Left cardiac atrium (tissue), 4 donors: ENCODE measurements at regions not wholly inside any gene's neighbourhood (a gene's known extent, or its start where the extent isn't known, plus 50 kb on each side); places are given as distances from the start of the nearest gene placed in this dataset.
"Not testable (repeated sequence)": the region's sequence is repeated elsewhere in the genome, so short reads cannot be mapped to it uniquely, and the experiment has no call there.

Source experiments
- ATAC-seq, 2 donors: fragments of 200-7000 bp; cut with Tn5 transposase; one replicate each; pipeline ENCODE4 v1.9.1; 2020; ENCODE audit warnings: mild to moderate bottlenecking in 2 of 2, moderate library complexity in 2 of 2
- DNase-seq: peaks from one replicate; pipeline ENCODE4 v3.0.0-alpha.2; 2020
- intact Hi-C, 2 donors: fragments of 100-400 bp; cut with DNase I; formaldehyde crosslinking; loops; one replicate each; pipeline versions ENCODE4 v1.14.1 to v1.15.1; 2022 to 2023
- donor health status: DM: no; HTN: yes; CAD: no.
- donor health status: DM: no; HTN: yes; CAD: no; lungs with severe emphysema.
- donor health status: DM: yes; HTN: yes; CAD: no.
- donor health status: Dilated cardiomyopathy.

DNA sequence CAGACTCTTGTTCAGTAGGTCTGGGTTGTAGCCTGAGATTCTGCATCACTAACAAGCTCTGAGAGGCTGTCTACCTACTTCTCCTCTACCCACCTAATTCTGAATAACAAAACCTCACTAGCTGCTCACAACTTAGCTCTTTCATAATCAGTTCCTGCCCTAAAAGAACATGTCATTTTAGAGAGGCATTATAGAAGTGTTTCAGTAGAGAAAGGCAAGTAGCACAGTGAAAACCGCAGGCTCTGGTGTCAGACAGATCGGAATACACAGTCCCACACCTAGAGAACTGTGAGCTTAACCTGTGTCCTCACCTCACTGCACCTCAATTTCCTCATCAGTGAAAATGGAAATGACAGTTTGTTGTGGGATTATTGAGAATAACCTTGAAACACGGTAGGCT, 1337.6 kb upstream of the TENM4 start:
- DNase-seq, result no peak
- intact Hi-C loops, result no loop called here
- ATAC-seq, result no peak

DNA sequence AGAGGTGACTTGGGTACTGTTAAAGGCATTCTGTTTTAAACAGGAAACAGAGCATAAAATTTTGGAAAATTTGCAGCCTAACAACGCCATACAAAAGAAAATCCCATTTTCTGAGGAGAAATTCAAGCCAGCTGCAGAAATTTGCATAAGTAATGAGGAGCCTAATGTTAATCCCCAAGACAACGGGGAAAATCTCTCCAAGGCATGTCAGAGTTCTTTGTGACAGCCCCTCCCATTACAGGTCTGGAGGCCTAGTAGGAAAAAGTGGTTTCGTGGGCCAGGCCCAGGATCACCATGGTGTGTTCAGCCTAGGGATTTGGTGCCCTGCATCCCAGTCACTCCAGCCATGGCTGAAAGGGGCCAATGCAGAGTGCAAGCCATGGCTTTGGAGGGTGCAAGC, 1333.1 kb upstream of the TENM4 start:
- ATAC-seq (no peak), DNase-seq (no peak)
- intact Hi-C loops, result no loop called here

DNA sequence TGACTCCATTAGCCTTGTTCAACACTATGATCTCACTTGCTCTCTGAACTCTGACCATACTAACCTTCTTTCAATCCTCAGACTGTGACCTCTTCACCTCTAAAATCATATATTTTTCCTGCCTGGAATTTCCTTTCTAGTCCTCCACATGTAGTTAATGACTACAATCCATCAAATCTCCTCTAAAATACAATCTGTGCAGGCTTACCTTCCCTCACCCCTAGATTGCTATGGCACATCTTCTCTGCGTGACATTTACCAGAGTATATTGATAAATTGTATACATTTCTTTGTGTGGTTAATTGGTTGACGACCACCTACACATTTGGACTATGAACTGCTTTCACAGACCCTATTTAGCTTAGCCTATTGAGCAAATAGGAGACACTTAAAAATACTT, 1330.2 kb upstream of the TENM4 start:
- intact Hi-C loops, result no loop called here
- DNase-seq (no peak), ATAC-seq (no peak)

DNA sequence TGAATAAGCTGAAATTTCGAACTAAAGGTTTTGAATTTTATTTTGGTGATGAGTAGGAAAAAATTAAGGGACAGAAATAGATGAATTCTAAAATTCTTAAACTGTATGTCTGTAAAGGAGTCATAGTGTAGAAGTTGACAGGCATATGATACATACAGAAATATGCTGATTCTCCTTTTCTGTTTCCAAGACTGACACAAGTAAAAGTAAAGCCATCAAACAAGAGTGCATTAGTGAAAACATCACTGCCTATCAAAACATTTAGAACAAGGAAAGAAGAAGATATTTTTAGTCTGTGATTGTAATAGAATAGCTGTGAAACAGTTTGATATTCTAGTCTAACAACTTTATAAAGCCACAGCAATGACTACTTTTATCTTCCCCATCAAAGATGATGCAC, 1318.0 kb upstream of the TENM4 start:
- intact Hi-C loops, result no loop called here
- ATAC-seq, result no peak
- DNase-seq, result no peak

DNA sequence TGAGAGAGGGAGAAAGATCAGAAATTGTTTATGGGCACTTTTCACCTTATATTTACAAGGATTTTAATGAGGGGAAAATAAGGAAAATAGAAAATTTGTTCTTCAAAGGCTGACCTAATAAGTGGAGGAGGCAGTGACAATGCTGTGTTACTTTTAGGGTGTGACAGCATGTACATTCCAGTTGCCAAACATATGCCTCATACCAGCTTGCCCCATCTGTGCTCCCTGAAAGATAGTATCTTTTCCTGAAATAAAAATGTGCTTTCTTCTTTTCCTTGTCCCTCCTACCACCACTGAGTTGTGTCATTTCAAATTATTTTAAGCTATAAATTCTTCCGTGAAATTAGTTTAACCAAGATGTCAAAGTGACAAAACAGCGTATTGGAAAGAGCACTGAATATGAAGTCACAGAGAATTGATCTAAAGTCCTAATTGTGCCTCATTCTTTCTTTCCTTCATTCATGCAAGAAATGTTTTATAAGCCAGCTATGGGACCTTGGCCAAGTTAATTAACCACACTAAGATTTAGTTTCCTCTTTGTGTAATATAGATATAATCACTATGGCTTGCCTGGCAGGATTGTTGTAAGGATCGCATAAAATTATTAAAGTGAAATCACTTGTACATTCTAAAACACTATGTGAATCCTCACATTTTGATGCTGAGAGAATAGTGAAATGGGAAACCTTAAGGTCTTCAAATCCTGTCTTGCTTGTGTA, 1307.5 kb upstream of the TENM4 start:
- intact Hi-C loops, result no loop called here
- DNase-seq, result no peak
- no peak for ATAC-seq

DNA sequence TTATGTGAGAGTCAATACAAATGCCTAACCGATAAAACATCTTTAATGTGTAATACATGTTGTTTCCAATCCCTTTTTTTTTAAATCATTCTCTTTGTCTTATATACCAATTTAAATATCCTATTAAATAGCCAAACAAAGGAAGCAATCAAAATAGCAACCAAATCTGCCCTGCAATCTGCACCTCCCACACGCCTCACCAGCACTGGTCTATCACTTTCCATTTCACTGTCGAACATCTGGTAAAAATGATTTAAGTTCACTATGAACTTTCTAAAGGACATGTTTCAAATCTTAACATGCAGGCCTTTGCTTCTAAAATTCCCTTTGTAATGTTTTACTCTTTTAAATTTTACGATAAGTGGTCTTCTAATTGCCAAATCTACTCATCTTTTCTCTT, 1305.5 kb upstream of the TENM4 start:
- no peak for ATAC-seq
- intact Hi-C loops, result no loop called here
- no peak for DNase-seq

DNA sequence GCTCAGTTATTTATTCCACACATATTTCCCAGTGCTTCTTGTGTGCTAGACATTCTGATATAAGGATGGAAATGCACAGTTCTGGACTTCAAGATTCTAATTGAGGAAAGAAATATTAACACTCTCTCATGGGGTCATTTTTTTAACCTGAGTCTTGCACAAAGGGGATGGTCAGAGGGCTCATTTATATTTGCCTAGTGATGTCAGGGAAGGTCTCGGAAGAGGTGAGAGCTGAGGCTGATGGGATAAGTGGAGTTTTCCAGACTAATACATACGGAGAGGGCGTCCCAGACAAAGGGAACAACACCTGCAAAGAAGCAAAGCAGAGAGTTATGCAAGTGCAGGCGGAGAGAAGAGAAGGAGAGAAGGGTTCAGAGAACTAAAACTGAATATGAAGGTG, 1304.6 kb upstream of the TENM4 start:
- intact Hi-C loops, result no loop called here
- no peak for ATAC-seq
- DNase-seq, result no peak

DNA sequence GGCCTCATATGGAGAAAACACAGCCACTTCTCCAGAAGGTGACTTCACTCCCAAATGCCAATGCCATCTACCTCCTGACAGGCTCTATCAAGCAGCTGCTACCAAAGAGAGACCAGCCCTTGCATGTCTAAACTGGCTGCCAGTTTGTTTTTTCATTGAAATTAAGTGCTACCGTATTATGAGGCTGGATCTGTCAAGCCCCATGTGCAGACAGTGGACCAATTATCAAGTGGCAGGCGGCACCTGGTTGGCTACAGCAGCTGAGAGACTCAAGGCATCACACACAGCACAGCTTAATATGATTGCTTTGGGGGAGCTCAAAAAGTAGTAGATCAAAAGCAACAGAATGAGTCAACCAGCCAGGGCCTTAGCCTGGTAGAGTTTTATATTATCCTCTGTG, 1293.0 kb upstream of the TENM4 start:
- no peak for DNase-seq
- intact Hi-C loops, result loop anchor here in 1 of 2 donors (10.0 kb wide), 1 partner anchor 251 kb away; no protein-coding TSS in a partner anchor
- no peak for ATAC-seq

DNA sequence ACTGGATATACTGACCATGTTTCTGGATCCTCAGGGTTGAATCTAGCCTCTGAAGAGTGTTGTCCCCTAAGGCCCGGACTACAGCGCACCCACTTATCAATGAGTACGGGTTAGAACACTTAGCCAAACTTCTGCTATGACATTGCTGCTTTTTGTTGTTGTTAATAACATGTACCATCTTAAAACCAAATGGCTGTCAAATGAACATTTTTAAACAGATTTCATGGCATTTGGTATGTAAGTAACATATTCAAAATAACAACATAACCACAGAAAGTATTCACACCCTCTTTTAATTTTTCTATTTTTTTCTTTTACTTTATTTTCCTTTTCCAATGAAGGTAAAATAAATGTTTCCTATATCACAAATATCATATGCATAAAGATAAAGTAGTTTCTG, 1292.5 kb upstream of the TENM4 start:
- ATAC-seq, result no peak
- intact Hi-C loops, result loop anchor here in 1 of 2 donors (10.0 kb wide), 1 partner anchor 251 kb away; no protein-coding TSS in a partner anchor

DNA sequence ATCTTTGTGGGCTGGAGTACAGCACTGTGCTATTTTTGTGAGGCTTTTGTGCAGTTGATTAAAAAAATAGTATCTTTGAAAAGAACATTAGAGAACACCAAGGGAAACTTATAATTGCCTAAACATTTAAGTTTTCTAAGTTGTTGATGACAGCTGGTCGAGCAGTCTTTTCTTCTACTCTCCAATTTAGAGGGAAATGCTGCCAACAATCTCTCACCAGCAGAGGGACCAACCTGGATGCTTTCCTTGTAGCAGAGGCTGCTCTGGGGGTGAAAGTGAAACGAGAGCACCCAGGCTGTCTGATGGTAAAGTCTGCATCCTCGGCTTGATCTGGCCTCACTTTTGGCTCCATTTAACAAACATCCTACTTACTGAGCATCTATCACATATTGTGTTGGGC, 1286.5 kb upstream of the TENM4 start:
- DNase-seq (no peak), ATAC-seq (peak in 1 of 2 donors; percentile 22)
- intact Hi-C loops, result no loop called here

More for the DNA sequence above, 1292.5 kb upstream of the TENM4 start:
- DNase-seq, result no peak

DNA sequence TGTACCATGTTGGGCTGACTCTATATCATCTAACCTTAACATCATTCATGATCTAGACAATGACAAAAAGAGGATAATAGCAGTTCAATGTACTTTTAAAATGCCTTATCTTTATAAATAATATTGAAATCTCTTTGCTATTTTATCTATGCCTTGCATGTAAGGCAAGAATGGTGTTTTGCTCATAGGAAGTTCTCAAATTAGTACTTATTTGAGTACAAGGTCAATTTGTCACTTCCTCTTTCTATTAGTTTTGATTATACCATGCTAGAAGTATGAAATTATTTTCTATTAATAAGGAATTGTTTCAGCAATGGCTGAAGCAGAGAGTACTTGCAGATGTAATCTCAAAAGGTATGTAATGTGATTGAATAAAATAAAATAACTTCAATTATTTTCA, 1285.4 kb upstream of the TENM4 start:
- intact Hi-C loops, result no loop called here
- ATAC-seq (no peak), DNase-seq (no peak)

DNA sequence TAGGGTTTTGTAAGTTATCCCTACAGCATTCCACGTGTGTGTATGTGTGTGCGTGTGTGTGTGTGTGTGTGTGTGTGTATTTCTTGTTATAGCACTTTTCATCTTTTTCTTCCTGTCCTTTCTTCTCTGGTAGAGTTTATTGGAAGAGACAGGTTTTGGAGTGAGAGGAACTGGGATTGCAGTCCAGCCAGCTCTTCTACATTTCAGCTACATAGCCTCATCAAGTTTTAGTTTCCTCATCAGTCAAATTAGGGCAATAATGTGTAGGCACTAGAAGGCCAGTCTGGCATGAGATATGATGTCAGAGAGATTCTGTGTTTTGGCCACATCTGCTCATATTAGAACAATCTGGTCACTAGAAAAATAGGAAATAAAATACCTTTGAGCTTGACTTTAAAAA, 1283.5 kb upstream of the TENM4 start:
- intact Hi-C loops, result no loop called here
- DNase-seq, result no peak
- no peak for ATAC-seq

DNA sequence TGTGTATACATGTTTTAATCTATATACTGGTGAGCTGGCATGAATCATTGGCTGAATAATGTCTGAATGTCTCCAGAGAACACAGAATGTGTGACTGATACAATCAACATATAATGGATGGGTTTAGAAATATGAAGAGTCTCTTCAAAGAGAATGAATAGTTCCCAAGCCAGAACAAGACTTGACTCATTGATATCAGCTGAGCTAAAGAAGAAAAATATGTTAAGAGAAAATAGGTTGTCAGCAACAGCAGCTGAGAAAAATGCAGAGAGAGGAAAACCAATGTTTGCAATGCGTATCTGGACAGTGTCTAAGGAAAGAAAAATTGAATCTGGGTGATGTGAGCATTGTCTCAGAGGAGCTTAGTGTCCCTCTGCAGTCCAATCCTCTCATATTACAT, 1281.8 kb upstream of the TENM4 start:
- DNase-seq (no peak), ATAC-seq (no peak)
- intact Hi-C loops, result no loop called here

DNA sequence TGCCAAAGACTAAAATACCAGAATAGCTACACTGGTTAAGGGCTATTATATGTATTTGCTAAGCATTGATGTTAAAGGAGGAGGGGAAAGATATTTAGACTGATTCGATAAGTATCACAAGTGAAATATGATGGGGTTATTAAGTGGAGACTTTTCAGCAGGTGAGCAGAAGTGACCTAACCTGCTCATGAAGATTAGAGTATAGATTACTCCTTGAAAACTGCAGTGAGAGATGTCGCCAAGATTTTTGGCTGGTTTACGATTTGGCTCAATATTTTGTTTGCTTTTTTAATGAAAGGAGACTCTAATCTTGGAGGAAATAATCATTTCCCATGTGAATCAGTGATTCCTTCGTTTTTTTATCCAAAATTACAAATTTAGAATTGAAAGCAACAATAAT, 1279.5 kb upstream of the TENM4 start:
- ATAC-seq, result no peak
- intact Hi-C loops, result no loop called here
- no peak for DNase-seq

DNA sequence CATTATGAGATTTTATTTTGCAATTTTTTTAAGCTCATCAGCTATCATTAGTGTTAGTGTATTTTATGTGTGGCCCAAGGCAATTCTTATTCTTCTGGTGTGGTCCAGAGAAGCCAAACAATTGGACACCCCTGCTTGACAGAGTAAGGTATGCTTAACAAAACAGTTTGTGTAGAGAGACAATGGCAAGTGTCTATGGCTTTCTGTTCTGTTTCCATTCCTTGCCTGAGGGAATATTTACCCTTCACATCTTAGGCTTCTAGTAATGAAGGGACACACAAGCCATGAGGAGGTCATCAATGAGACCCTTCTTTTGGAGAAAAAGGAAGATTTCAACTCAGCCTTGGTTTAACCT, 1278.4 kb upstream of the TENM4 start:
- ATAC-seq (no peak), DNase-seq (no peak)
- intact Hi-C loops, result no loop called here

DNA sequence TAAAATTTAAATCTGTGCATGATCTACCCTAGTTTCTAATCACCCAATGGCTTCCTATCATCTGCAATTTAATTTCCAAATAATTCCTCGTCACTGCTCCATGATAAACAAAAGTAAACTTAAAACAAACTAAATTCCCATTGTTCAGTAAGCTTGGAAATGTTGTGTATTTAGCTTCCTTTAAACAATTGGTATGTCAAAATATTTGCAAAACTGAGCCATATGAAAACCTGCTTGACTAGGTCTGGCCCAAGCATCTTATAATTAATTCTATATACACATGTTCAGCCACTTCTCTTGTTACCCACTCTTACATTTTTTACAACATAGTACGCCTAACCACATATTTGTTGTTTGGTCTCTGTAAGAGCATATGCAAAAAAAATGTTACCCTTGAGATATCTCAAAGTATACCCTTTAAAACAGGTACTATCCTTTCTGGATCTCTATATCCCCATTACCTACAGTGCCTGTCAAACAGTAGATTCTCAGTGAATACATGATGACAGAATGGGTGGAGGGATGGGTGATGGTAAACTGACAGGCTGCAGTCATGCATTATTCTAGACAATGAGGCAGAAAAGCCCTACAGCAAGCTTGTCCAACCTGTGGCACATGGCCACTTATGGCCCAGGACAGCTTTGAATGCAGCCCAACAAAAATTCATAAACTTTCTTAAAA, 1277.9 kb upstream of the TENM4 start:
- no peak for ATAC-seq
- intact Hi-C loops, result no loop called here

DNA sequence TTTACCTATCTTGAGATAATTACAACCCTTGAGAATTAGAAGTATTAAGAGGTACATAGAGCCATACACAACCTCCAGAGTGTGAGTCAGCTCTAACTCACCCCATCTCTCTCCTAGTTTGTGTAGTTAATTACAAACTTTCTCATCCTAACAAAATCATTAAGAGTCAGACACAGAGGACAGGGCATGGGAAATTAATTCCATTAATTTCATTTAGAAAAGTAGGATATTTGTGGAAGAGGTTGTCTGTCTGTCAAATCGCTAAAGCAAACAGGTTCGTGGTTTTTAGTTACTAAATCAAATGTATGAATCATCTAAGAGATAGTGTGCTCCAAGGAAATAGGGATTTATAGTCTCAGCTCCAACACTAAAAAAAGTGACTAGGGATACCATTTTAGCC, 1261.4 kb upstream of the TENM4 start:
- no peak for DNase-seq
- no peak for ATAC-seq
- intact Hi-C loops, result no loop called here

More for the DNA sequence above, 1277.9 kb upstream of the TENM4 start:
- DNase-seq, result no peak

DNA sequence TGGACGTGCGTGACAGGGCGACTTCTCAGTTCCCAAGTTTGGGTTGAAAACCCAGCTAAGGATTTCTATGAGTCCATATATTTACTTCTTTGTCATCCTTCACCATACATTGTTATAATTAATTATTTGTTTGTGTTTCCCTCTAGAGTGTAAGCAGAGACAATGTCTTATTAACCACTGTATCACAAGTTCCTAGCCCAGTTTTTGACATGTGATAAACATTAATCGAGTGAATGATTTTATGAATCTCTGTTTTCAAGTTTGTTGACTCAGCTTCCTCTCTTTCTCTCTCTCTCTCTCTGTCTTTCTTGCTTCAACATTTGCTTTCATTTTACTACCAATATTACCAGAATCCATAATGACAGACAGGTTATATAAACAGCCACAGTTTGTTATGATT, 1259.6 kb upstream of the TENM4 start:
- intact Hi-C loops, result no loop called here
- DNase-seq (no peak), ATAC-seq (no peak)

DNA sequence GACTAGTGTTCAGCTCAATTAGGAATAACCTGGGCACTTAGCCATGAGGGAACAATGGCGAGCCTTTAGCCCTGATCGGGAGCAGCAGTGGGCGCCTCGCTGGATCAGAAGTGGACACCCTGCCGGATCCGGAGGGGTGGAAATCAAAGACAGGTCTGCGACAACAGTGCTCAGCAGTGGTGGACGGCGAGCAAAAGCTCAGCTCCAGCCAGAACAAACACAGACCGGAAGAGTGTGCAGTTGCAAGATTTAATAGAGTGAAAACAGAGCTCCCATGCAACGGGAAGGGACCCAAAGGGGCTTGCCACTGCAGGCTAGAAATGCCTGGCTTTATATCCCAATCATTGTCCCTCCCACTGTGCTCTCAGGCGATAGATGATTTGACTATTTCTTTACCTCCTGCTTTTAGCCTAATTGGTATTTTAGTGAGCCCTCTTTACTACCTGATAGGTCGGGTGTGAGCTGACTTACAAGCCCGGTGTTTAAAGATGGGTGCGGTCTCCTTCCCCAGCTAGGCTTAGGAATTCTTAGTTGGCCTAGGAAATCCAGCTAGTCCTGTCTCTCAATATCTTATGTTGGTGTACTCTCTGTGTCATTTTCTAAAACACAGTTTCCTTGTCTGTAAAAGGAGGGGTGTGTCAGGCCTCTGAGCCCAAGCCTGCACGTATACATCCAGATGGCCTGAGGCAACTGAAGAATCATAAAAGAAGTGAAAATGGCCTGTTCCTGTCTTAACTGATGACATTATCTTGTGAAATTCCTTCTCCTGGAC, 1258.8 kb upstream of the TENM4 start:
- peak; percentile 61 to 76 for ATAC-seq
- DNase-seq, result peak; percentile 72
- intact Hi-C loops, result not testable (repeated sequence)

DNA sequence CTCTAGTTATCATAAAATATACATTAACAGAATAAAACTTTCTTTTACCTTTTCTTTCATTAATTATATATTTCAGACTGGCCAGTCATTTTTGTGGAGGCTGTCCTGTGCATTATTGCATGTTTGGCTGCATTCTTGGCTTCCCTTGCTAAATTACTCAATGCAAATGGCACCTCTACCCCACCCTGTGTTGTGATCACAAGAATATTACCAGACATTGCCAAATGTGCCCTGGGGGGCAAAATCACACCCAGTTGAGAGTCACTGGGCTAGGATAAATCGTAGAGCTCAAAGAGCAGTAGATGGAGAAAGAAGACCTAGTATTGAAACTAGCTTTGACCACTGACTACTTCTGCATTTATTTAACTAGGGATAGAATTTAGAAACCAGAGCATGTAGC, 1257.8 kb upstream of the TENM4 start:
- ATAC-seq (no peak), DNase-seq (no peak)
- intact Hi-C loops, result no loop called here
